H1 (cell line): ENCODE measurements at regions not wholly inside any gene's neighbourhood (a gene's known extent, or its start where the extent isn't known, plus 50 kb on each side); places are given as distances from the start of the nearest gene placed in this dataset.

ENCODE experiments used
- CTCF ChIA-PET: fragments of 300-600 bp; sonication (Branson Sonifier 250); formaldehyde crosslinking; loops from one replicate; lab custom pipeline; 2021; ENCODE audit not compliant: partially characterized antibody; lab: Charles Lee
- POLR2A ChIA-PET: fragments of 300-600 bp; sonication (Branson Sonifier 250); formaldehyde crosslinking; loops from one replicate; lab custom pipeline; 2021; ENCODE audit warnings: inconsistent platforms; ENCODE audit not compliant: partially characterized antibody; lab: Charles Lee
- DNase-seq, 2 experiments: peaks; one replicate each; pipeline versions ENCODE4 v3.0.0 to v3.0.0-alpha.2; 2010 to 2022; ENCODE audit warnings: low spot score in 2 of 2, low read depth in 1 of 2, mixed read lengths in 1 of 2
- FAIRE-seq: peaks from 2 replicates; lab custom pipeline; 2011; peaks lifted over from hg19 to GRCh38; lab: Jason Lieb, UNC
- H2AFZ ChIP-seq: 2 replicates; pipeline ENCODE4 v1.8.1; 2012; ENCODE audit warnings: low read length, inconsistent platforms
- H2AK5ac ChIP-seq: 2 replicates; pipeline ENCODE4 v1.6.1; 2013; ENCODE audit warnings: low read depth, low read length
- H2BK120ac ChIP-seq: replicated peaks from 2 replicates; pipeline ENCODE3; 2013; ENCODE audit warnings: low read depth, low read length, inconsistent platforms
- H2BK12ac ChIP-seq: 2 replicates; pipeline ENCODE4 v1.6.1; 2013; ENCODE audit warnings: low read depth, low read length
- H2BK15ac ChIP-seq: 2 replicates; pipeline ENCODE4 v1.6.1; 2013; ENCODE audit warnings: low read length
- H2BK20ac ChIP-seq: 2 replicates; pipeline ENCODE4 v1.6.1; 2013; ENCODE audit warnings: low read length
- H2BK5ac ChIP-seq: 2 replicates; pipeline ENCODE4 v1.6.1; 2013; ENCODE audit warnings: low read depth, low read length
- H3K14ac ChIP-seq: 2 replicates; pipeline ENCODE4 v1.6.1; 2013; ENCODE audit warnings: inconsistent platforms; ENCODE audit not compliant: insufficient read length
- H3K18ac ChIP-seq: 2 replicates; pipeline ENCODE4 v1.6.1; 2013; ENCODE audit warnings: low read length; ENCODE audit errors: extremely low read depth
- H3K23ac ChIP-seq: 2 replicates; pipeline ENCODE4 v1.6.1; 2013; ENCODE audit warnings: inconsistent platforms; ENCODE audit not compliant: insufficient read length
- H3K23me2 ChIP-seq: 2 replicates; pipeline ENCODE4 v1.6.1; 2013; ENCODE audit warnings: low read depth, low read length
- H3K27ac ChIP-seq: 2 replicates; pipeline ENCODE4 v1.6.1; 2011; ENCODE audit warnings: low read depth, low read length, inconsistent platforms
- H3K27me3 ChIP-seq, 4 experiments: replicated peaks in 1 of 4; 1 replicate in 1 of 4; 2 replicates in 3 of 4; pipeline versions ENCODE4 v1.6.1 to v1.8.1; 2011 to 2013; ENCODE audit warnings: low read length in 3 of 4, mild to moderate bottlenecking in 3 of 4, inconsistent platforms in 2 of 4, mixed read lengths in 2 of 4, moderate library complexity in 1 of 4; ENCODE audit not compliant: control insufficient read depth in 3 of 4, insufficient read depth in 3 of 4; ENCODE audit errors: extremely low read depth in 1 of 4
- H3K36me3 ChIP-seq, 4 experiments: 2 replicates each; pipeline versions ENCODE4 v1.6.1 to v1.8.1; 2011 to 2013; ENCODE audit warnings: mild to moderate bottlenecking in 4 of 4, low read length in 3 of 4, moderate library complexity in 2 of 4, control low read depth in 1 of 4, inconsistent platforms in 1 of 4; ENCODE audit not compliant: insufficient read depth in 4 of 4, control insufficient read depth in 2 of 4
- H3K4ac ChIP-seq: replicated peaks from 2 replicates; pipeline ENCODE3; 2013; ENCODE audit warnings: low read length, low read depth, mixed read lengths, inconsistent platforms; ENCODE audit not compliant: insufficient read length
- H3K4me1 ChIP-seq, 4 experiments: replicated peaks in 1 of 4; 1 replicate in 1 of 4; 2 replicates in 3 of 4; pipeline versions ENCODE4 v1.6.1 to v1.8.1; 2011 to 2013; ENCODE audit warnings: low read length in 3 of 4, inconsistent platforms in 2 of 4, mixed read lengths in 1 of 4; ENCODE audit not compliant: insufficient read depth in 4 of 4, control insufficient read depth in 3 of 4
- H3K4me2 ChIP-seq, 2 experiments: 2 replicates each; pipeline versions ENCODE4 v1.6.1 to v1.8.1; 2011 to 2013; ENCODE audit warnings: low read depth in 2 of 2, low read length in 2 of 2, control low read depth in 1 of 2, inconsistent platforms in 1 of 2, mild to moderate bottlenecking in 1 of 2; ENCODE audit not compliant: insufficient read depth in 1 of 2
- H3K4me3 ChIP-seq, 4 experiments: fragments of 200-600, 300-600 bp in 1 of 4; sonication (generic), shearing (Covaris generic), sonication (Bioruptor Twin) in 1 of 4; 2 replicates each; pipeline versions ENCODE4 v1.5.1 to v1.8.1; 2011 to 2016; ENCODE audit warnings: low read length in 4 of 4, low read depth in 3 of 4, control low read depth in 2 of 4, inconsistent platforms in 2 of 4, mild to moderate bottlenecking in 2 of 4, mixed read lengths in 1 of 4, moderate library complexity in 1 of 4; ENCODE audit not compliant: insufficient read depth in 2 of 4; ENCODE audit errors: extremely low read depth in 1 of 4
- H3K56ac ChIP-seq: replicated peaks from 2 replicates; pipeline ENCODE3; 2013; ENCODE audit warnings: low read depth, mild to moderate bottlenecking, mixed read lengths, low read length, inconsistent platforms; ENCODE audit not compliant: insufficient read length
- H3K79me1 ChIP-seq: 2 replicates; pipeline ENCODE4 v1.6.1; 2013; ENCODE audit warnings: low read depth, low read length, control low read depth
- H3K79me2 ChIP-seq, 2 experiments: 2 replicates each; pipeline versions ENCODE4 v1.6.1 to v1.8.1; 2012 to 2013; ENCODE audit warnings: low read length in 2 of 2, mild to moderate bottlenecking in 2 of 2, inconsistent platforms in 1 of 2; ENCODE audit not compliant: insufficient read depth in 2 of 2, control insufficient read depth in 1 of 2
- H3K9ac ChIP-seq, 4 experiments: replicated peaks in 1 of 4; 1 replicate in 1 of 4; 2 replicates in 3 of 4; pipeline versions ENCODE4 v1.6.1 to v1.8.1; 2011 to 2013; ENCODE audit warnings: low read depth in 3 of 4, low read length in 3 of 4, control low read depth in 2 of 4, mild to moderate bottlenecking in 2 of 4, moderate library complexity in 2 of 4, inconsistent platforms in 1 of 4; ENCODE audit errors: extremely low read depth in 1 of 4
- H3K9me3 ChIP-seq, 2 experiments: 2 replicates each; pipeline versions ENCODE4 v1.6.1 to v1.8.1; 2012 to 2013; ENCODE audit warnings: mild to moderate bottlenecking in 2 of 2, moderate library complexity in 2 of 2, control low read depth in 1 of 2, inconsistent platforms in 1 of 2, low read depth in 1 of 2, low read length in 1 of 2, mixed read lengths in 1 of 2; ENCODE audit not compliant: insufficient read depth in 2 of 2
- H4K20me1 ChIP-seq, 2 experiments: replicated peaks in 1 of 2; 2 replicates each; pipeline versions ENCODE3 to v1.8.1; 2011 to 2013; ENCODE audit warnings: inconsistent platforms in 2 of 2, low read length in 2 of 2, mild to moderate bottlenecking in 1 of 2; ENCODE audit not compliant: insufficient read depth in 2 of 2, control insufficient read depth in 1 of 2
- H4K5ac ChIP-seq: 2 replicates; pipeline ENCODE4 v1.6.1; 2013; ENCODE audit warnings: low read length, low read depth, mixed read lengths, inconsistent platforms; ENCODE audit not compliant: insufficient read length
- H4K8ac ChIP-seq: 2 replicates; pipeline ENCODE4 v1.8.0; 2013; ENCODE audit warnings: mild to moderate bottlenecking, moderate library complexity, low read length, inconsistent platforms; ENCODE audit not compliant: insufficient read depth; ENCODE audit errors: extremely low read depth
- H4K91ac ChIP-seq: replicated peaks from 2 replicates; pipeline ENCODE3; 2013; ENCODE audit warnings: low read length, mixed read lengths, inconsistent platforms; ENCODE audit not compliant: insufficient read length
- BRCA1 ChIP-seq: IDR thresholded peaks from 2 replicates; pipeline ENCODE4 v1.6.1; 2012; ENCODE audit warnings: low read depth, low read length, improper control_type of control experiment
- CBX5 ChIP-seq: fragments of 300-800, 300-1000 bp; sonication (generic); IDR thresholded peaks from 2 replicates; pipeline ENCODE4 v1.7.1; 2016; ENCODE audit warnings: antibody characterized with exemption, low read length, low read depth
- CHD1 ChIP-seq: IDR thresholded peaks from 2 replicates; pipeline ENCODE4 v1.6.1; 2012; ENCODE audit warnings: low read depth, low read length, improper control_type of control experiment
- CTCF ChIP-seq, 3 experiments: IDR thresholded peaks; 1 replicate in 2 of 3; 2 replicates in 1 of 3; pipeline versions ENCODE4 v1.5.1 to v1.6.1; 2011; ENCODE audit warnings: low read length in 3 of 3, mild to moderate bottlenecking in 3 of 3, inconsistent platforms in 2 of 3, low read depth in 1 of 3, moderate library complexity in 1 of 3; ENCODE audit not compliant: insufficient read depth in 1 of 3; ENCODE audit errors: control extremely low read depth in 1 of 3
- EP300 ChIP-seq, 2 experiments: IDR thresholded peaks; 1 replicate in 1 of 2; 2 replicates in 1 of 2; pipeline ENCODE4 v1.6.1; 2011 to 2012; ENCODE audit warnings: low read depth in 2 of 2, low read length in 2 of 2, mild to moderate bottlenecking in 2 of 2, borderline replicate concordance in 1 of 2, inconsistent platforms in 1 of 2, moderate library complexity in 1 of 2
- MAX ChIP-seq: IDR thresholded peaks from 2 replicates; pipeline ENCODE4 v1.6.1; 2012; ENCODE audit warnings: inconsistent platforms
- POLR2A ChIP-seq, 2 experiments: IDR thresholded peaks; 1 replicate in 1 of 2; 2 replicates in 1 of 2; pipeline ENCODE4 v1.6.1; 2011; ENCODE audit warnings: low read depth in 2 of 2, low read length in 2 of 2, mild to moderate bottlenecking in 2 of 2; ENCODE audit errors: control extremely low read depth in 1 of 2
- POU5F1 ChIP-seq: IDR thresholded peaks from 2 replicates; pipeline ENCODE4 v1.6.1; 2011; ENCODE audit warnings: low read depth, mild to moderate bottlenecking, low read length, moderate library complexity
- RBBP5 ChIP-seq: IDR thresholded peaks from 2 replicates; pipeline ENCODE4 v1.7.1; 2012; ENCODE audit warnings: low read depth, mild to moderate bottlenecking, inconsistent platforms, low read length, moderate library complexity, borderline replicate concordance
- SIN3A ChIP-seq, 2 experiments: IDR thresholded peaks in 1 of 2; conservative IDR thresholded peaks in 1 of 2; 2 replicates each; pipeline ENCODE4 v1.6.1; 2011 to 2012; ENCODE audit warnings: low read length in 2 of 2, improper control_type of control experiment in 1 of 2, low read depth in 1 of 2, mild to moderate bottlenecking in 1 of 2
- SIRT6 ChIP-seq: IDR thresholded peaks from one replicate; pipeline ENCODE4 v1.7.1; 2012; ENCODE audit warnings: low read length, inconsistent platforms
- SRF ChIP-seq: IDR thresholded peaks from 2 replicates; pipeline ENCODE4 v1.6.1; 2011; ENCODE audit warnings: mild to moderate bottlenecking, low read depth, low read length, moderate library complexity
- TAF1 ChIP-seq: IDR thresholded peaks from 2 replicates; pipeline ENCODE4 v1.6.1; 2011; ENCODE audit warnings: mild to moderate bottlenecking, low read depth, low read length
- WGBS, 2 experiments: shearing (Covaris generic) in 1 of 2; methylation state at CpG; one replicate each; pipeline versions ENCODE4 v1.1.6 to v1.1.7; 2013 to 2015; ENCODE audit warnings: low lambda C conversion rate in 2 of 2, mixed read lengths in 2 of 2, inconsistent platforms in 1 of 2, low coverage in 1 of 2, missing lambda C conversion rate in 1 of 2; ENCODE audit not compliant: insufficient replicate concordance in 2 of 2, insufficient coverage in 1 of 2, insufficient read length in 1 of 2; ENCODE audit errors: extremely low coverage in 1 of 2, missing lambda C conversion rate in 1 of 2; 5-methylcytosine and 5-hydroxymethylcytosine counted together

- Histone ChIP-seq H2BK120ac (no peak overlapping the region), H3K4me2 (no peak overlapping the region), H4K91ac (no peak overlapping the region), H3K9me3 (no peaks in the 10 kb centered on the region), H3K27me3 (no peaks in the 10 kb centered on the region), H2AK5ac (no peak overlapping the region), H2BK12ac (no peak overlapping the region), H3K56ac (no peak overlapping the region), H3K4me3 (no peak overlapping the region), H4K8ac (no peak overlapping the region), H3K36me3 (no peaks in the 10 kb centered on the region), H3K4me1 (no peaks in the 10 kb centered on the region), H3K79me2 (no peaks in the 10 kb centered on the region), H2AFZ (no peak overlapping the region), H3K4ac (no peak overlapping the region), H3K79me1 (no peaks in the 10 kb centered on the region), H4K20me1 (no peaks in the 10 kb centered on the region), H2BK5ac (no peak overlapping the region), H3K23ac (no peak overlapping the region), H2BK15ac (no peak overlapping the region), H4K5ac (no peak overlapping the region), H2BK20ac (no peak overlapping the region), H3K14ac (no peak overlapping the region), H3K27ac (no peak overlapping the region), H3K9ac (no peak overlapping the region), H3K23me2 (no peaks in the 10 kb centered on the region), H3K18ac (no peak overlapping the region)
- DNase-seq, result no peak
- CTCF ChIA-PET, result interaction anchor here (1.0 to 4.2 kb wide), 7 partner anchors 10 to 701 kb away, joined by 3 to 23 read pairs (median 4); no protein-coding TSS in a partner anchor
- WGBS, 2 experiments, result 72% methylated on average over 3 of the region's 4 CpGs; no CpG with 5 or more reads in 1 of the 2 experiments
- POLR2A ChIA-PET, result no interaction called here
- no peak for FAIRE-seq
- no peak for TF ChIP-seq SIRT6
- TF ChIP-seq SRF, result no peak
- TF ChIP-seq CHD1, result no peak
- no peak for TF ChIP-seq RBBP5
- TF ChIP-seq MAX, result no peak
- no peak for TF ChIP-seq SIN3A (conservative IDR thresholded peaks at IDR 0.05 in 1 of 2, IDR thresholded peaks at IDR 0.05 in 1 of 2; ENCODE audit: low read depth in 1 of 2, low read length in 2 of 2)
- TF ChIP-seq POLR2A (IDR thresholded peaks at IDR 0.05; ENCODE audit: control extremely low read depth in 1 of 2, low read depth in 2 of 2, low read length in 2 of 2), result no peak
- TF ChIP-seq CTCF (IDR thresholded peaks at IDR 0.05; ENCODE audit: control extremely low read depth in 1 of 3, insufficient read depth in 1 of 3, low read depth in 1 of 3, low read length in 3 of 3), result no peak
- no peak for TF ChIP-seq EP300 (IDR thresholded peaks at IDR 0.05; ENCODE audit: borderline replicate concordance in 1 of 2, low read depth in 2 of 2, low read length in 2 of 2)
- no peak for TF ChIP-seq CBX5
- no peak for TF ChIP-seq TAF1
- no peak for TF ChIP-seq BRCA1
- no peak for TF ChIP-seq POU5F1
Observed at GRCh38 chrX:15971696-15972095, 117.1 kb upstream of the AP1S2 start.
